PC-9 (cell line): ENCODE measurements at regions not wholly inside any gene's neighbourhood (a gene's known extent, or its start where the extent isn't known, plus 50 kb on each side); places are given as distances from the start of the nearest gene placed in this dataset.

Experiments
- CTCF ChIP-seq: fragments of 200-600 bp; sonication (generic); conservative IDR thresholded peaks from 2 replicates; pipeline ENCODE4 v1.6.1; 2017; ENCODE audit warnings: mixed run types, antibody characterized with exemption, mild to moderate bottlenecking, moderate library complexity
- EZH2 ChIP-seq: fragments of 200-600 bp; sonication (generic); IDR thresholded peaks from 2 replicates; pipeline ENCODE4 v1.8.0; 2017; ENCODE audit warnings: antibody characterized with exemption, low read depth

GRCh38 chr6:169954977-169955376 is 203.6 kb downstream of the ERMARD start:
- TF ChIP-seq CTCF (no peak), EZH2 (no peak)
